ENCODE measurements at regions not wholly inside any gene's neighbourhood (a gene's known extent, or its start where the extent isn't known, plus 50 kb on each side); places are given as distances from the start of the nearest gene placed in this dataset.

DNA sequence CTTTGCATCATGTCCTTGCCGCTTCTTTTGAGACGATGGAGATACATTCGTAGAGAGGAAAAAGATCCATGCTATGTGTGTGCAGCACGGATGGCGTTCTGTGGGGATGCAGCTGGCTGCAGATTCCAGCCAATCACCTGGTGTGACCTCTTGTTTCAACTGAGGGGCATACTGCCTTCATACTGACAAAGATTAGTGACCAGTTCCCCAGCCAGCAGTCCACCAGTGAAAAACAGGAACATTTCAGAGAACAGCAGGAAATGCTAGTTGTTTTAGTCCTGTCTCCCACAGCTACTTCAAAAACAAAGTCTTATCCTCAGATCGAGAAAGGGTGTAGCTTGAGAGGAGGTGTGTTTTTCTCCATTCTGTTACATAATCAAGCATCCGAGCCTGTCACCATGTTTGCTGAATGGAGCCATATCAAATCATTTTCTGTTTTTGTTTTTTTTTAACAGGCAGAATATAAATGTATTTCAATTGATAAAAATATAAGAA is 255.7 kb upstream of the FMN2 start:
- DNase-seq: no peak

DNA sequence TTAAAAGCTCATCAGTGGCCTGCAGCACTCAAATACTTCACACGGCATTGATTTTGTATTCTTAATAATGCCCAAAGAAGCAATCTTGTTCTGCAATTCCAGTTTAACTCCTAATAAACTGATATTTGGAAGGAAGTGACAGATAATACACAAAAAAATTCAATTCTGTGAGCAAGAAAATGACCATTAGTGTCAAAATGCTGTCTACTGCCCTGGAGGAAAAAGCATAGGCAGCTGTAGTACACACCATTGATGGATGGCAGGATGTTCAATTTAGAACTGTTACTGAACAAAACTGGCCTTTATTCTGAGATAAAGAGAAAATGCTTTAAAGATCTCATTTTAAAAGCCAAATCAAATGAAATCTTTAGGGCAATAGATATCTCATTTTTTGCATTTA is 251.3 kb upstream of the FMN2 start:
- DNase-seq: no peak

DNA sequence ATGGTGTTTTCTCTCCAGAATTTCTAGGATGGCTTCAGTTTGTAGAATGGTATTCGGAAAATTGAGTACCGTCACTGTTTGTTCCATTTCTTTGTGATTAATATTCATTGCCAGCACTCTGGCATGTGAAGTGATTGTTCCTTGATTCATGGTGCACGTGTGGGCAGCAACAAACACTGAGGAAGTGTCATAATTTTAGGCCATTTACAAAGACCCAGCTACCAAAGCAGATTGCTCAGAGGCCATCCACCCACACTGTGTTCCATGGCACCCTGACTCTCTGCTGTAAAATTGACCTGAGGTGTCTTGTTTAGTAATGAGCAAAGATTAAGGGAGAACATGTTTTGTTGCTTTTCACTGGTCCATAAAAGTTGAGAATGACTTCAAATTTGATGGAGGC is 250.9 kb upstream of the FMN2 start:
- no peak for DNase-seq

DNA sequence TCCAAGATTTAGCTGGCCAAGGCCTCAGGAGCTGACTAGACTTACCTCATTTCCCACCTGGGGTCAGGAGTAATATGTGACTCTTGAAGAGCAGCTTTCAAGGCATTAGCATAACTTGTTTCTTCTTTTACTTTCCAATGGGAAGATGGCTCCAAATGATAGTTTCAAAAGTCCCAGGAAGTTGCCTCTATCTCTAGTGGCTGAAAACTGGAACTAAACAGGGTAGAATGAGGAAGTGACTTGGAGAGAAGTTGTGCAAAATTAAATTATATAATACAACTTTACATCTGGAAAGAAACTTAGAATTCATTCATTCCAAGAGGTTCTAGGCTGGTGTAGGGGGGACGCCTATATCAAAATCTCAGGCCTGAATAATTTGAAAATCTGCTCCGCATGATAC is 250.1 kb upstream of the FMN2 start:
- DNase-seq: no peak

DNA sequence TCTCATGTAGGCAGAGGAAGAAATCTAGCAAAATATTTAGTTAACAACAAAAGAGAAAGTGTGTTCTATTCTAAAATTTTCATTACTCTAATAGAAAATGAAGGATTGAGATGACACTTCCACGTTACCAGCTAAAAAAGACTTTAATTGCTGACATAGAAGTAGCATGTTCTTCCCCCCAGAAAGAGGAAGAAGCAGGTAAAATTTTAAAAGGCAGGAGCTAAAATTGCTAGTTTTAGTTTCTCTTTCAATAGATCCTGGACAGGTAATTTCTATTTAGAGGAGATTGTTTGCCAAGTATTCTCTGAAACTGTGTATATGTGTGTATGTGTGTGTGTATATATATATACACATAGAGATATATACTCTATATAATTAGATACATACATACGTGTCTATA is 248.1 kb upstream of the FMN2 start:
- no peak for DNase-seq

DNA sequence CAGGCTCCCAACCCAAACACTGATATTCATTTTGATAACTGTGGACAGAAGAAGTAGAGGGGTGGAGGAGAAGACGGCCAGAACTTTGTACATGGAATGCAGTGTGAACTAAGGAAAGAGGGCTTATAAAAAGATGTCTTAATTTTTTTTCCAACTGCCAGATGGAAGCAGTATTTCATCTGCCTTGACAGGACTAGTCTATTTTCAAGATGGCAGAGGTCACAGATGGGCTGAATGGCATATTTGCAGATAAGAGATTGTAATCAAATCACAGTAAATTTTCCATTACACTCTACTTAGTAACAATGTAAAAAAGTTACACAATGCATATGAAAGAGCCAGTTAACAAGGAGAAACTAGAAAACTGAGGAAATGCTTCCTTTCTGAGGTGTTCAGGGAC is 246.8 kb upstream of the FMN2 start:
- no peak for DNase-seq

DNA sequence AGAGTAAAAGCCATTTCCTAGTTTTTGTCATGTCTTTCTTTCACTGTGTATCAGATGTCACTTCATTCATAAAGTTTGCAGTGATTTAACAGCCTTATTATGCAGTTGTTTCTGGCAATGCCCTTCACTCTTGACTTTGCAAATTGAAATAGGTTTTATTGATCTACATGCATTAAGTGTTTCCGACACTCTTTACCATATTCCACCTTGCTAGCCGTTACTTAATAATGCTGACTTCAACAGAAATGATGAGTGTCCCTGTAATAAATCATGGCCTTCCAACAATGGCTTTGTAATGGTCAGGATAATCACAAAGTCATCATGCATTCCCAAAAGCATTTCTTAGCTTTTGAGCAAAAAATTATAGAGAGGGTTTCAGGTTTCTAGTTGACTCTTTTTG is 236.8 kb upstream of the FMN2 start:
- DNase-seq: no peak

DNA sequence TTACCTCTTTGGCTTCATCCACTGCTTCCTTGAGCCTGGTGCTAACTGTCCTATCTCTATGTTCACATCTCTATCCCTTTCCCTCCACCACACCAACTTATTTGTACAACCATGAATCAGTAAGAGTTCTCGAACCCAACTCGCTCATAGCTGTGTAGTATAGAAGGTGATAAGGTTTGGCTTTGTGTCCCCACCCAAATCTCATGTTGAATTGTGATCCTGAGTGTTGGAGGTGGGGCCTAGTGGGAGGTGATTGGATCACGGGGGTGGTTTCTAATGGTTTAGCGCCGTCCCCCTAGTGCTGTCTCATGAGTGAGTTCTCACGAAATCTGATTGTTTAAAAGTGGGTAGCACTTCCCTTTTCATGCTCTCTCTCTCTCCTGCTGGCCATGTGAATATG is 235.6 kb upstream of the FMN2 start:
- DNase-seq: no peak

DNA sequence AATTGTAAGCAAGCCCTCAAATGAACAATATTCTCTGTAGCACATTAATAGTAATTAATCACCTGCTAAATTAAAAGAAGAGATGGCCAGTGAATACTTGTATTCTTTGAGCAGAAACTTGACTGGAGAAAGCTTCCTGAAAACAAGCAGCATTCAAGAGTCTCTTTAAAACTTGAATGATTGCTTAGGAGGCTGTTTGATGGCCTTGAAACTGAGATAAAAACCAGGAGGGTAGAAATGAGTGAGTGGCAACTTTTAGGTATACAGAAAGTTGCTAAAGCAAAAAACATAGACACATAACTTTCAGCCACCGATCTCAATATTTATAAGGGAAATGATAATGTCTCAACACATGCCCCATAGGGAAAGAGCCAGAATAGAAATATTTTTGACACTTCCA is 234.8 kb upstream of the FMN2 start:
- DNase-seq: no peak

DNA sequence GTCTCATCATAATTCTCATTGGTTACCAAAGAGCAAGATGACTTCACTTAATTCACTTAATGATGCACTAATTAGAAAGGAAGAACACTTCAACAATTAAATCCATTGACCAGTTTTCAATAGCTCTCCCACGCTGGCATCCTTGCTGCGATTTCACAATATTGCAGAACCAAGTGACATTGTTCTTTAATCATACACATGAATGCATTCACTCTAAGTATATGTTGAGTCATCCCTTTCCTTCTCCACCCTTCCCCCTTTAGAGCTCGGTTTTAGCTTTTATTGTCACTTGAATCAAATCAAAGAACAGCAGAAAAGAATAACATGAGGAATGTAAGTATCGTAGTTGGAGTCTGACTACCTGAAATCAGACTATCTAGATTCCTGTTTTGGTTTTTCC is 233.6 kb upstream of the FMN2 start:
- DNase-seq: no peak

DNA sequence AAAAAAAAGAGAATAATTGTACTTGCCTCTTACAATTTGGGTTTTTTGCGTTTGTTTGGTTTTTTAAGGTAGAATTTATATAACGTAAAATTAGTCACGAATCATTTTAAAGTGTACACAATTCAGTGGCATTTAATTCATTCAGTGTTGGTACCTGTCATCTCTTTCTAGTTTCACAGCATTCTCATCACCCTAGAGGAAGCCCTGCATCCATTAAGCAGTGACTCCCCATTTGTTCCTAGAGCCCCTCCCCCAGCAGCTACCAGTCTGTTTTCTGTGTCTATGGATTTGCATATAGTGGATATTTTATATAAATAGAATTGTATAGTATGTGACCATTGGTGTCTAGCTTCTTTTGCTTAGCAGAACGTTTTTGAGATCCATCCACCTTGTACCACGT is 233.2 kb upstream of the FMN2 start:
- DNase-seq: no peak

DNA sequence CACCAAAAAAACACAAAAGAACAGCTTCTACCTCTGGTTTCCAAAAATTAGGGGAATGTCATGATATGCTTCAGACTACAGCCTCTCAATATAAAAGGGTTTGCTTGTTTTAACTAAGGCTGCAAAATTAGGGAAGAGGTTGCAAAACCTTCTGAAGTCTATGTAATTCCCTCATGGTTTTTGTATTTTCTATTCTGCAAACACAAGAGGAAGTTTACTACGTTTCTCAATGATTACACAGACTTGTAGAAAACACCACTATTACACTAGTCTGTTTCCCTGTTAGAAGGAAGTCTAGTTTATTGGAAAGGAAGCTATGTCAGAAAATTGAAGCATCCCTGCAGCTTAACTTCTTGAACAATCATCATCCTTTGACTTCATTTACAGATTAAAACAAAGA is 229.7 kb upstream of the FMN2 start:
- no peak for DNase-seq

DNA sequence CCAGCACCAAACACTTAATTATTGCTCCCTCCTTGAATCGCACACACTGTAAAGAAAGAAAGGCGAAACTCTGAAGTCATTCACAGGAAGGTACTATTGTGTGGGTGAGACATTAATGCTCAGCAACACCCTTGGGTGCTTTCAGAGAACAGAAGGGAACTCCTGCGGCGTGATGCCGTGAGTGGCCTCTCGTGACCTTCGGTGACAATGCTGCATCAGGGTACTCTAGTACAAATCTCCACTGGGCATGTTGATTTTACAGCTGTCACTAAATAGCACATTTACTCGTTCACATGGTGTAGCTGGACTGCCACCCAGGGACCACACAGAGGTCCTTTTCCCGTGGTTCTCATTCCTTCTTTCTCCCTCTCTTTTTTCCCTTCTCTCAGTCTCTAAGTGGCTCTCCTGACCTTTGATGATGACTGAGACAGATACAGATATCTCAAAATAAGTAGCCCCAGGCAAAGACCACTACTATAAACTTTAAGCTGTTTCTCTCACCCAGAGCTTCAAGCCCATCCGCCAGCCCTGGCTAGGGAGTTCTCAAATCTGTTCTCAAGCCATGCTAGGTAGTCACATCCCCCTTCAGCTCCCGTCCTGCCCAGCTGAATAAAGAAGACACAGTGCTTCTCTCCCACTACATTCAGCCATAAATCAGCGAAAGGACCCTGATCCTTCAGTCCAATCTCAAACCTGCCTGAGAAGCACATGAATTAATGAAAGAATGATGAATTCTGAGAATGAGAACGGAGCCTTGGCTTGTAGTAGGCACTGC is 223.4 kb upstream of the FMN2 start:
- no peak for DNase-seq

DNA sequence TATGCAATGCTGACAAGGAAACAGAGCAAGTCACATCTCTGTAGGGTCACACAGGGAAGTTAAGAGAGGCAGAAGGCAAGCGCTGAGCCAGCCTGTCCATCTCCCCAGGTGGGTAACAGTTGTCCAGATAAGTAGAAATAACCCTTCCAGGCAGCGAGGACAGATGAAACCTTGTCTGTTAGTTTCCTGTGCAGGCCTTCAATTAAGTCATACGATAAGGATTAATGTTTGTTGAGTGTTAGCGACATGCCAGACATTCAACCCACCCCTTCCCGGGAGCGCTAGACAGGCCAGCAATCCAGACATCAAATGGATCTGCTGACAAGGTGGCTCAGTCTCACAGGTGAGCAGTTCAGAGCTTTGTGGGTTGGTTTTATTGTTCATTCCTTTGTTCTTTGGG is 221.5 kb upstream of the FMN2 start:
- no peak for DNase-seq

DNA sequence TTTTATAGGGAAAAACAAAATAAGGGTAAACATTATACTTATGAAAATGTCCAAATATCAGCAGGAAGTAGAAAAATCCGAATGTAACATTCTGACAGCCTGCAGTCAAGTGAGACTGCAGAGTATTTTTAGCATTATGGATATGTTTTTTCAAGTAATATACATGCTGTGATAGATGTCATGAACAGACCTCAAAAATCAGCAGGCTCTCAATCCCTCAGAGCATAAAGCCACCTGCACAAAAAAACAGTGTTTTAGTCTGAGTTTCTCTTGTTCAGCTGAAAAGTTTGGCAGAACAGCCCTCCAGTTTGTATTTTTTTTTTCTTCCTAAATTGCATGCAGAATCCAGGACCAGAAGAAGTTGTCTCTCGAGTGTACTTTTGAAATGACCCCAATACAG is 219.1 kb upstream of the FMN2 start:
- DNase-seq: no peak

DNA sequence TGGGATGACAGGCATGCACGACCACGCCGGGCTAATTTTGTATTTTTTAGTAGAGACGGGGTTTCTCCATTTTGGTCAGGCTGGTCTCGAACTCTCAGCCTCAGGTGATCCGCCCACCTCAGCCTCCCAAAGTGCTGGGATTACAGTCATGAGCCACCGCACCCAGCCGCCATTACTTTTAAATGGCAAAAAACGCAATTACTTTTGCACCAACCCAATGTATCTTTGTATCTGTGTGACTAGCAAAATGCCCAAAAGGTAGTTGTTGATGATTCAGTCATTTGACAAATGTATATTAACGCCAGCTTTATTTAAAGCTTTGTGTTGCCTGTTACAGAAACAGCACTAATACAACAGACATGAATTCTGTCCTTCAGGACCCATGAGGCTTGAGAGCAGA is 216.9 kb upstream of the FMN2 start:
- no peak for DNase-seq

DNA sequence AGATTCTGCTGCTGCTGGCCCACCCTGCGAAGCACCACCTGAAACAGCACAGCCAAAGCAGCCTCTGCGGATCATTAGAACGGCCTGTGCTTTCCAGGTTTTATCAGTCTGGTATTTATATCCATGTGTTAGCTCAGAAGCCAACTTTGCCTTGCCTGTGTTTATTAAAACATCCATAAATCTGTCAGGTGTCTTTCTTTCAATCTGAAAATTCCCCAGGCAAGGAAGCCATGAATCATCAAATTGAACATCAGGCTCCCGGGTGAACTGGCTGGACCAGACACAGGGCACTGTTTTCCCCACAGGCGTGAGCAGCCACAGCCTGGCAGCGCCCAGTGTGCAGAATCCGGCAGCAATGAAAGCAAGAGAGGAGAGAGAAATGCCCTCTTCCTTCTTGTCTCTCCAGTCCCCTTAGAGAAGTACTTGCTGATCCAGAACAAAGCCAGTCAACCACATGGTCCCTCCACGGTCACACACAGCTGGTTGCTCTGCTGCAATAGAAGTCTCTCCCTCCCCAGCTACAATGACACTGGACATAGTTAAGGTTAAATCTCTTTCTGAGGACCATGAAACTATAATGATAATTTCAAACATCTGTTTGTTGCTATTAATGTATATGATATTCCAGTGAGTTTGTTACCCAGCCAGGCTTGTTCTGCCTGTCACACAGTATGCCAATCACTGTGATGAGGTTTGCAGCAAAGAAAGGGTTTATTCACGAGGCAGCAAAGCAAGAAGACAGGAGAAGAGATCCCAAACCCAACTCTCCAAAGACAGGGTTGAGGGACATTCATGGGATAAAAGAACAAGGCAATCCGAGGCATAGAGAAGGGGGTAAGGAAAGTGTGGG is 212.1 kb upstream of the FMN2 start:
- no peak for DNase-seq

DNA sequence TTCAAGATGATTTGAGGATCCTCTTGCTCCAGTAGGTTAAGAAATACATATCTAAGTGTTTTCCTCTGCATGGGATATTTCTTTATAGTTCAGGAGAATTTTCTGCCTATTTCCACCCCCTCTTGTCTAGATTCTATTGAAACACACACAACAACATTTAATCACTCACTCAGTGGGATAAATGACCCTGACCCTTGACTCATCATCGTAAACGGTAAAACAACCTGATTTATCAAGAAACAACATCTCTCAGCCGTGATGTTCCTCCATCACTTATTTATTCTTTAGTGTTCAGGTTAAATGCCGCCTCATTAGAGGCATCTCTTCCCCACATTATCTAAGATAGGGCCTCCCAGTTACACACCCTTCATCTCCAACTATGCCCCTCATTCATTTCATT is 208.7 kb upstream of the FMN2 start:
- no peak for DNase-seq

DNA sequence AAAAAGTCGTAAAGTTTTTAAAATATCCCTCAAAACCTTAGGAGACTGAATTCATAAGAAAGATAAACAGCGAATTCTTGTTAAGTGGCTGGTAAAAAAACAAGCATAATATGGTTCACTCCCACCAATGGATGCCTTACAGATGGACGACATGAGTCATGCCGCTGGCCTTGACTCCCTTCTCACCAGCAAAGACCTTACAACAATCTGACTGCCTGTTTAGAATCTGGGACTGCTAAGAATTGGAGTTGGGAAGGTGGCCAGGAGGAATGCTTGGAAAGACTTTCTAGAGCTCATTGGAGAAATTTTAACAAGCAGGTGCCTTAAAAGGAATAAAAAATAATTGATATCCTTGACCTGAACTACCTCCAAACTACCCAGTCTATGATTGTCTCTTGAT is 206.9 kb upstream of the FMN2 start:
- no peak for DNase-seq

DNA sequence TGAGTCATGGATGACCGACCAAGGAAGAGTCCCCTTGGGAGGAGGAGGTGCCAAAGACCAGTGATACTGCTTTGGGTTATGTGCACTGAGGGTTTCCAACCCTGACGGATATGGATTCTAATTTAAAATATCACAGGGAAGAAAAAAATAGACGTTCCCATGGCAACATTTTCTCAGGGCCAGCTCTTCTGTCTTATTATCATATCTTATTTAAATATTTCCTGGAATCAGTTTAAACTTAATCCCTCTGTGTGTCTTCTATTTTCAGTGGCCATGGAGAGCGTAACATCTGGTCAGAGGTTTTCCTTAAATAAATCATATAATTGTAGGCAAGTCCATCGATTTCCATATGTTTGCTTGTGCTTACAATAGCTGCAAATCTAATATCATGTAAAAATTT is 205.4 kb upstream of the FMN2 start:
- DNase-seq: no peak

DNA sequence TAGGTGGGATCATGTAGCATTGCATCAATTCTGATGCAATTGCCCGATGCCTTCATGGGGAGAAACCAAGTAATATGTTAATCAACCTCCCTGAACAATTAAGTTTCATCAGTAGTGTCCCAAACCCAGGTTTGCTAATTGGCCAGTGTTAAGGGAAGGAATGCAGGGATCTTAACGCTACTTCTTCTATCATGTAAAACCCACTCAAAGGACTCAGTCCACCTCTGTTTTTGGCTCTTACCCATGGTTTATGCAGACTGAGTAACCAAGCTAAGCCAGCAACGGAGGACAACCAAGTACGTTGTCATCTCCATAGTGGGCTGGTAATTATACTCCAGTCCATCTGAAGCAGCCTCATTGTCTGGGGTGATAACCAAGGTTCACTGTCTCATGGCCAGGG is 203.0 kb upstream of the FMN2 start:
- no peak for DNase-seq

DNA sequence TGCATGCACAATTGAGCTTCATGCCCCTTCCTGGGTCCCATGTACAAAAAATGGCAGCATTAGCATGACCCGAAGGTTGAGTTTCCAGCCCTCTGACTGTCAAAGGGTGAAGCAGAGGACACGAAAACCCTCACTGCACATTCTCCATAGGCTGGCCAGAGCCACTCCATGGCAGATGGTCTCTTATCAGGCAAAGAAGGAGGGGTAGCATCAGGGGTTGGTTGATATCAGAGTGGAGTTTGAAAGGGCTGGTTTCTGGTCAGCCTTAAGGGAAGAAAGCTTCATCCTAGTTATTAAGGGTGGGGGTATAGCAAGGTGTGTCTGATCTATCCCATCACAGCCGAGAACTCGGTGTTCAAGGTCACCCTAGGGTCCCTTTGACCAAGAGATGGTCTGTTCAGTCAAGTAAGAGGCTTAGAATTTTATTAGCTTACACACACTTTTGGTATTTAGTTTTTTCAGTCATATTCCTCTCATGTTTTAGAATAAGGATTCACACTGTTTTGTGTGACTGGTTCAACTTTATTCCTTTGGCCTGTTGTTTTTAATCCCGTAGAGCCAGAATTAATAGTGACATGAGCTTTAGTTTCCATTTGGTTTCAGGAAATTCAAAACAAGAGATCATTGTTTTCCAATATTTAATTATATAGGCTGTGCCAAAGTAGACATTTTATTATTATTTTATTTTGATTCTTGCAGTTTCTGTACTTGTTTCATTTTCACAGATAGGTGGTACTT is 199.9 kb upstream of the FMN2 start:
- DNase-seq: no peak

DNA sequence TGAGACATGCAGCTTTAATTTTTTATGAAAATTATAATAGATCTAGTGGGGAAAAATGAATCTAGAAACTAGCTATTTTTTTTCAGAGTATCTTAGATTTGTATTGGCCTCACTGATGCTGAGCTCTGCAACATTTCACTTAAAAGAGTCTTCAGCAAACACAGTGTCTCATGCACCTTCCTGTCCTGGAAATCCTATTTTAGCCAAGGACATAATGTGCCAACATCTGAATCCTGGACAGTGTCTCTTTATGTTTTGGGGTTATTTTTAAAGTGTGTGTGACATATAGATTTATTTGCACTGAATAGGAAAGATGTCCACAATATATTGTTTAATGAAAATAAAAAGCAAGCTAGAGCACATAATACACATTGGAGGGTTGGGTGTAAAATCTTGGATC is 199.1 kb upstream of the FMN2 start:
- DNase-seq: no peak

Measured in stimulated activated CD4-positive, alpha-beta T cell treated with anti-CD3 and anti-CD28 coated beads, Interleukin-2, amount 100 ng/mL, for 24 hours (primary cell).